ENCODE measurements at regions not wholly inside any gene's neighbourhood (a gene's known extent, or its start where the extent isn't known, plus 50 kb on each side); places are given as distances from the start of the nearest gene placed in this dataset.

GRCh38 chr11:92342034-92342720, 117.6 kb downstream of the FAT3 start:
- H3K4me3 ChIP-seq (ENCODE audit: low read depth, low read length): no peak overlapping the region
- TF ChIP-seq CTCF (IDR thresholded peaks at IDR 0.05; ENCODE audit: insufficient read depth, low read length, missing control alignments): no peak
- ChIA-PET CTCF (interaction anchor here (0.7 to 2.0 kb wide), 5 partner anchors 11 to 544 kb away, joined by 3 to 6 read pairs (median 4); no protein-coding TSS in a partner anchor), POLR2A (no interaction called here)
- no peak for DNase-seq (ENCODE audit: low read depth, low spot score)

DNA sequence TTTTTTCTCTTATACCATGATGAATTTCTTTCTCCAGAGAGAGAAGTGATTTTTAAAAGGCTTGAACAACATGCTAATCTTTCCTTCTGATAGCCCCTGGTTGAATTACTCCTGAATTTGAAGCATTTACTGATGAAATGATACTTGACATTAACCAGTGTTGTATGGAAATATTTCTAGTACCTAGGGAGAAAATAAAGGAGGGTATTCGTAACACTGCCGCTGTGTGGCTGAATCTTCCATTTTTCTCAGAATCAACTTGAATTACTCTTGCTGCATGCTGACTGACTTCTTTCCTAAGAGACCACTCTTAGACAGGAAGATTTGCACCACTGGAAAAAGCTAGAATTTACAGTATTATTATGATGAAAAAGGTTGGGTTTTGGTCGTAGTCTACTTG, 118.3 kb downstream of the FAT3 start:
- no peak for TF ChIP-seq CTCF (IDR thresholded peaks at IDR 0.05; ENCODE audit: insufficient read depth, low read length, missing control alignments)
- DNase-seq (ENCODE audit: low read depth, low spot score): no peak
- POLR2A ChIA-PET: no interaction called here
- CTCF ChIA-PET: interaction anchor here (1.2 kb wide), 1 partner anchor 10 kb away, joined by 4 read pairs; no protein-coding TSS in a partner anchor
- H3K4me3 ChIP-seq (ENCODE audit: low read depth, low read length): no peak overlapping the region

DNA sequence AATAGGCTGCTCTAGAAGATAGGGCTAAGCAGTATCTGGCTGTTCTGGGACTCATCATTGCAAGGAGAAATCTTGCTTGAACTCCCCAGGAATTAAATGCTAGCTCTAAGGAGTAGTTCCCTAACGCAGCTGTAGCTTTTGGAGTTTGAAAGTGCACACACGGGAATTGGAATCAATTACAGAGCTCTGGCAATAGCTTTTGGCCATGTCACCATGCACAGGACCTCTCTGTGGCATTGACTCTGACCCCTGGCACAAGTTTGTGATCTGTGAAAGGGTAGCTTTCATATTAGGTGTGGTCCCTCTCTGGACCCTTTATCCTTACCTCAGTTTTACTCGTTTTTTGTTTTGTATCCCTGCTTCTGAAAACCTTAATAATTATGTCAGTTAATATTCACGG, 121.6 kb downstream of the FAT3 start:
- H3K4me3 ChIP-seq (ENCODE audit: low read depth, low read length): no peak overlapping the region
- no peak for TF ChIP-seq CTCF (IDR thresholded peaks at IDR 0.05; ENCODE audit: insufficient read depth, low read length, missing control alignments)
- ChIA-PET POLR2A (no interaction called here), CTCF (interaction anchor here (0.7 to 1.7 kb wide), 3 partner anchors 9 to 539 kb away, joined by 3 read pairs; no protein-coding TSS in a partner anchor)
- no peak for DNase-seq (ENCODE audit: low read depth, low spot score)

- H3K4me3 ChIP-seq (ENCODE audit: low read depth, low read length): no peak overlapping the region
- no peak for TF ChIP-seq CTCF (IDR thresholded peaks at IDR 0.05; ENCODE audit: insufficient read depth, low read length, missing control alignments)
- POLR2A ChIA-PET: no interaction called here
- DNase-seq (ENCODE audit: low read depth, low spot score): no peak
- CTCF ChIA-PET: no interaction called here
These were observed 122.8 kb downstream of the FAT3 start for GRCh38 chr11:92347454-92347853.

DNA sequence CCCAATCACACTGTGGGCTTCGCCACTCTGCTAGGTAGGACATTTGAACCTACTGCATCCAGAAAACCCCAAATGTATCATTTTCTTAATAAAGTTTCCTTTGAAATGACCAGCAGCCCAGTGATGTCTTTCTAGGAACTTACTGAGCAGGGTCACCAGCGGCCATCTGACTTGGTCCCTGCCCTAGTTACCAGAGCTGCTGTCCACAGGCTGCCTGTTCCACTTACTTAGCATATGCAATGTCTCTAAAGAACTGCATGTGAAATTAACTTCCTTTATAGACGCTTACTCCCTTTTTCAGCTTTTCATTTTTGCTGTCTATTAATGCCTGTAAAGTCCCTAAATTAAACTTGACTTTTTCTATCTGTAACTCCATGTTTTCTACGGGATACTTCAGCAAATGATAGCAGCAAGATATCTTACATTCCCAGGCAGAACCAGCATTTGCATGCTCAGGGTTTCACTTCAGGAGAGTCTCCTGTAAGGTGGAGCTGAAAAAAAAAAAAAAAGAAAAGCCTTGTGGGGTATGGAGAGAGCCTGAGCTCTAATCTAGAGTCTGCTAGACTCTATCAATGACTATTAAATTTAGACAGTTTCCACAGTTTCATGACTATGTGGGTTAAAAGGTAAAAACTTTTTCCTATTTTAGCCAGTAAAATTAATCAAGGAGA, 125.0 kb downstream of the FAT3 start:
- CTCF ChIA-PET: no interaction called here

More for the DNA sequence above, 125.0 kb downstream of the FAT3 start:
- TF ChIP-seq CTCF (IDR thresholded peaks at IDR 0.05; ENCODE audit: insufficient read depth, low read length, missing control alignments): no peak
- POLR2A ChIA-PET: no interaction called here
- H3K4me3 ChIP-seq (ENCODE audit: low read depth, low read length): no peak overlapping the region
- DNase-seq (ENCODE audit: low read depth, low spot score): no peak

Measured in AG04449 (cell line).